ENCODE measurements at regions not wholly inside any gene's neighbourhood (a gene's known extent, or its start where the extent isn't known, plus 50 kb on each side); places are given as distances from the start of the nearest gene placed in this dataset.

DNA sequence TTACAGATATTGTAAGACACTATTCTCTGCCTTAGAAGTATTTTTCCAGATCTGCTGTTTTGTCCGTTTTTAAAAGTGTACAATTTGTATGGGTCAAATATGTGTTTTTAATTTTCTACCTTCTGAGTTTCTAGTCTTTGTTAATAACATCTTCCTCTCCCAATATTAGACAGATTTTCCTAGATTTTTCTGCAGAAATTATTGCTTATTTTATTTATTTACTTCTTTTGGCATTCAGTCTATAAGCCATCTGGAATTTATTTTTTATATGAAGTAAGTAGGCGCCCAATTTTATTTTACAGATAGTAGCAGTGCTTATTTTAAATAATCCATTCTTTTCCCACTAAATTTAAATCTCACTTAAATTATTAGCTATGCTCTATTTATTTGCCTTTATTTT, 103.1 kb upstream of the PLEKHG1 start:
- ChIA-PET POLR2A (no interaction called here), CTCF (interaction anchor here (1.1 to 1.8 kb wide), 2 partner anchors 14 to 78 kb away, joined by 3 to 4 read pairs; no protein-coding TSS in a partner anchor)
- TF ChIP-seq, protein P1, sequence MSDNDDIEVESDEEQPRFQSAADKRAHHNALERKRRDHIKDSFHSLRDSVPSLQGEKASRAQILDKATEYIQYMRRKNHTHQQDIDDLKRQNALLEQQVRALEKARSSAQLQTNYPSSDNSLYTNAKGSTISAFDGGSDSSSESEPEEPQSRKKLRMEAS (IDR thresholded peaks at IDR 0.05; ENCODE audit: insufficient read depth, insufficient read length), result no peak
- TF ChIP-seq JUN (IDR thresholded peaks at IDR 0.05; ENCODE audit: borderline replicate concordance, insufficient read depth, insufficient read length, low read depth) (no peak), MYC (IDR thresholded peaks at IDR 0.05; ENCODE audit: low read depth, low read length) (no peak), EZH2 (IDR thresholded peaks at IDR 0.05; ENCODE audit: borderline replicate concordance, low read depth, low read length, severe bottlenecking) (no peak), POLR2A (IDR thresholded peaks at IDR 0.05; ENCODE audit: low read depth, low read length) (no peak), POLR2AphosphoS5 (IDR thresholded peaks at IDR 0.05; ENCODE audit: insufficient read depth, low read depth, low read length) (no peak), FOS (IDR thresholded peaks at IDR 0.05; ENCODE audit: borderline replicate concordance, insufficient read depth, low read length) (no peak), GATA2 (IDR thresholded peaks at IDR 0.05; ENCODE audit: insufficient read depth, insufficient read length, low read depth, low read length) (no peak)
- TF ChIP-seq, protein P2, sequence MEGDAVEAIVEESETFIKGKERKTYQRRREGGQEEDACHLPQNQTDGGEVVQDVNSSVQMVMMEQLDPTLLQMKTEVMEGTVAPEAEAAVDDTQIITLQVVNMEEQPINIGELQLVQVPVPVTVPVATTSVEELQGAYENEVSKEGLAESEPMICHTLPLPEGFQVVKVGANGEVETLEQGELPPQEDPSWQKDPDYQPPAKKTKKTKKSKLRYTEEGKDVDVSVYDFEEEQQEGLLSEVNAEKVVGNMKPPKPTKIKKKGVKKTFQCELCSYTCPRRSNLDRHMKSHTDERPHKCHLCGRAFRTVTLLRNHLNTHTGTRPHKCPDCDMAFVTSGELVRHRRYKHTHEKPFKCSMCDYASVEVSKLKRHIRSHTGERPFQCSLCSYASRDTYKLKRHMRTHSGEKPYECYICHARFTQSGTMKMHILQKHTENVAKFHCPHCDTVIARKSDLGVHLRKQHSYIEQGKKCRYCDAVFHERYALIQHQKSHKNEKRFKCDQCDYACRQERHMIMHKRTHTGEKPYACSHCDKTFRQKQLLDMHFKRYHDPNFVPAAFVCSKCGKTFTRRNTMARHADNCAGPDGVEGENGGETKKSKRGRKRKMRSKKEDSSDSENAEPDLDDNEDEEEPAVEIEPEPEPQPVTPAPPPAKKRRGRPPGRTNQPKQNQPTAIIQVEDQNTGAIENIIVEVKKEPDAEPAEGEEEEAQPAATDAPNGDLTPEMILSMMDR (IDR thresholded peaks at IDR 0.05; ENCODE audit: extremely low read depth in 1 of 2, insufficient read depth in 1 of 2, low read depth in 1 of 2, low read length in 2 of 2), result no peak
- intact Hi-C loops (cut with micrococcal nuclease) (no loop called here), dilution Hi-C loops (cut with MboI; ENCODE audit: extremely low pct_ligation_motif_present, low sequenced_read_pairs) (no loop called here)
- H2AFZ ChIP-seq (ENCODE audit: low read depth, low read length), result no peak overlapping the region
- H3K9ac ChIP-seq (replicated peaks; ENCODE audit: extremely low read depth, insufficient read depth, low read length), result no peak overlapping the region
- no peaks in the 10 kb centered on the region for H3K27me3 ChIP-seq (ENCODE audit: control insufficient read depth in 2 of 2, insufficient read depth in 2 of 2, low read length in 2 of 2)
- H3K79me2 ChIP-seq (ENCODE audit: control insufficient read depth, insufficient read depth, low read length), result no peaks in the 10 kb centered on the region
- H3K9me1 ChIP-seq (replicated peaks; ENCODE audit: control insufficient read depth, extremely low read depth, insufficient read depth, low read length), result no peaks in the 10 kb centered on the region
- H4K20me1 ChIP-seq (replicated peaks; ENCODE audit: control insufficient read depth, extremely low read depth, insufficient read depth, low read length), result no peaks in the 10 kb centered on the region
- H3K27ac ChIP-seq (ENCODE audit: insufficient read depth, low read depth, low read length), result no peak overlapping the region
- BruUV-seq (replicated peaks), result no TSS peak
- FAIRE-seq (no peak), DNase-seq (ENCODE audit: low read depth, low spot score) (no peak)
- no peaks in the 10 kb centered on the region for H3K9me3 ChIP-seq (replicated peaks; ENCODE audit: control insufficient read depth, insufficient read depth, low read length)
- no peak overlapping the region for H3K4me2 ChIP-seq (ENCODE audit: insufficient read depth, low read length)
- no peak overlapping the region for H3K4me3 ChIP-seq (replicated peaks in 1 of 3; ENCODE audit: insufficient read depth in 1 of 3, low read depth in 1 of 3, low read length in 3 of 3)
- peaks cover 16% of the 10 kb centered on the region for H3K4me1 ChIP-seq (ENCODE audit: control insufficient read depth, extremely low read depth, insufficient read depth, low read length)
- H3K36me3 ChIP-seq (ENCODE audit: control insufficient read depth in 2 of 2, extremely low read depth in 1 of 2, insufficient read depth in 2 of 2, low read length in 2 of 2), result no peaks in the 10 kb centered on the region

All from endothelial cell of umbilical vein (primary cell).